CD4-positive, alpha-beta T cell treated with Interleukin-10 for 1 hour (primary cell): ENCODE measurements at regions not wholly inside any gene's neighbourhood (a gene's known extent, or its start where the extent isn't known, plus 50 kb on each side); places are given as distances from the start of the nearest gene placed in this dataset.

Experiments used
- DNase-seq: peaks from one replicate; pipeline ENCODE4 v3.0.0-alpha.2; 2020

- DNase-seq: no peak
Observed at GRCh38 chr12:58765653-58766512, 154.4 kb downstream of the LRIG3 start.

GRCh38 chr12:58766513-58766870, 153.8 kb downstream of the LRIG3 start:
- no peak for DNase-seq

DNA sequence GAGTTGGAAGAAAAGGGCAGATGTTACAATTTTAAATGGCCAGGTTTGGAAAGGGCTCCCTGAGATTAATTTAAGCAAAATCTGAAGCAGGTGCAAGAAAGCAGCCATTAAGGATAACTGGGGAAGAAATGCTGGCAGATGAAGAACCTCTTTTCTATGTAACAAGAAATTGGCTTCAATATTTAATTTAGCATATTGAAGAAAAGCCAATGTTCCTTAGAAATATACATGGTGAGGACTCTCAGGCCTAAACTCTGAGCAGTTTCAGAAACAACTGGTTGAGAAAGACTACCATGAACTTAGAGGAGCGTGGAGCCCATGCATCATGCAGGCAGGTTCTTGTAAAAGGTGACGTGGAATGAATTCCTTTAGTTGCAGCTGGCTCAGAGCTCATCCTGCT, 152.8 kb downstream of the LRIG3 start:
- no peak for DNase-seq

DNA sequence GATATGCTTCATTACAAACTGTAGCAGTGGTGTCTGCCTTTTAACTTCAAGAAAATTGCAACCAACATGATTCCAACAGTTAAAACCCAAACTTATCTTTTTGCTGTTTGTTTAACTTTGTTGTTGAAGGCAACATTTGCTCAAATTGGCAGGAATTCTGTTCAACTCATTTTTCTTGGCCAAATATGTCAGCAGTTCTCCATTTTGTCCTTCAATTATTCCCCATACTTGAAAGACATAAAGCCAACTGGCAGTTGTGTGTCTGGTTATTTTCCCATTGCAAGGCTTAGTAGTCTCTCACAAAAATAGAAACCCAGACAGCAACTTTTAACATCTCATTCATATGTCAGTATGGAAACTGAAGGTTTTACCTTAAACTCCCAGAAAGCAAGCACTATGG, 146.3 kb downstream of the LRIG3 start:
- no peak for DNase-seq

- DNase-seq: no peak
Observed at GRCh38 chr12:58774731-58775130, 145.6 kb downstream of the LRIG3 start.

DNA sequence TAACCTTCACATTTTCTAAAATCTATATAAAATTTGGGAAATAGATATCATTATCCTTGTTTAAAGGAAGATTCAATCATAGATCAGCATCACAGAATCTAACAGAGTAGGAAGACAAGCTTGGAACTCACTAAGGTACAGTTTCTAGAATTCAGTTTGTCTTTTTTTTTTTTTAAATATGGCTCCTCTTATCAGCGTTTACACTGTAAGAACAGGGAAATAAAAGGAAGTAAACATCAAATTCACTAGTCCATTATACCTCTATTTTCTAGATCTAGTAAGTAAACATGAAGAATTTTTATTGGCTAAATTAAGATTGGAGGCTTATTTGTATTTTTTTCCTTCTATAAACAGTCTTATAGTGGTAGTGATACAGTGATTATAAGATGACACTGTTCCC, 144.9 kb downstream of the LRIG3 start:
- no peak for DNase-seq

- DNase-seq: no peak
Observed at GRCh38 chr12:58776144-58776543, 144.2 kb downstream of the LRIG3 start.

DNA sequence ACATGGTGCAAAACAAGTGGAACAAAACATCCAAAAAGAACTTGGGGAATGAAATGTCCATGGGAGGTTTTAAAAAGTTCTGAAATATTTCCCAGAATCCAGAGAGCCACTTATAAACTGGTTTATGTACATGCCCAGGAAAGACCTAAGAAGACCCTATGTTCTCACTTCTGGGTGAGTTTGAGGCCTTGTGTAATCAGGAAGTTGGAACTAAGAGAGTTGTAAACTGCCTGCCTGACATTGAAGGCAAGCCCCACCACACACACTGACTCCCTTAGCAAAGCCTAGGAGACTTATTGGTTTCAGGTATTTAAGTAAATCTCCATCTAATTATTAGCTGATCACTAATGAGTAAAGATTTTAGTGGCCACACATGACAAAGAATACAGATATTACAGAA, 142.5 kb downstream of the LRIG3 start:
- DNase-seq: no peak

DNA sequence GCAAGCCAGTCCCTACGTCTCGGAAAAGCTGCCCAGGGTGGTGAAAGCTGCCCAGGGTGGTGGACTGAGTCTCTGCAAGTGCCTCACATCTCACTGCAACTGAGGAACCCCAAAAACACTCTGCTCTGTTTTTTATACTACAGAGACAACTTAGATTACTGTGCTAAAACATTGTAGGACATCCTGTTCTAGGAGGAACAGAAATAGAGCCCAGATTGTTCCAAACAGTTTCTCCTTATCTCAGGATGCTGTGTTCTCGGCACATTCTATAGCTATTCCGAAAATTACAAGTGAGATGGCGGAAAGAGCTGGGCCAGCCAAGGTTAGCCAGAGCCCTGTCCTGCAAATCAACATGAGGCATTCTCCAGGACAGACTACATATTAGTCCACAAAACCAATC, 138.7 kb downstream of the LRIG3 start:
- no peak for DNase-seq

- DNase-seq: no peak
Observed at GRCh38 chr12:58787021-58787760, 133.1 kb downstream of the LRIG3 start.

GRCh38 chr12:58794859-58795258, 125.4 kb downstream of the LRIG3 start:
- no peak for DNase-seq

DNA sequence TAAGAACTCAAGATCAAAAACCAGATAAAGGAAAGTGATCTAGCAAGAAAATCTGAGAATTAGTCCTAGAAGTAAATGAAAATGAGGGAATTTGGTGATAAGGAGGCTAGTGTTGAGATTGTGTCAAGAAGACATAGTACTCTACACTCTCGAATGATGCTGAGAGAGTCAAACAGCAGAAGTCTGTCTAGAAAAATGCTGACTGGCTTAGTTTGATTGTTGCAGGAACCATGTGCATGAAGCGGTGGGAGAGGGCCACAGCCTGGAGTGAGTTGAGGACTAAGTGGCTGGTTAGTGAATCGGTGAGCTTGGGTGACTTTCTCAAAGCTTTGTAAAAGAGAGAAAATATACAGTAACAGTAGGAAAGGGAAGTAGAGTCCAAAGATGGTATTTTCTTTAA, 124.5 kb downstream of the LRIG3 start:
- DNase-seq: no peak

DNA sequence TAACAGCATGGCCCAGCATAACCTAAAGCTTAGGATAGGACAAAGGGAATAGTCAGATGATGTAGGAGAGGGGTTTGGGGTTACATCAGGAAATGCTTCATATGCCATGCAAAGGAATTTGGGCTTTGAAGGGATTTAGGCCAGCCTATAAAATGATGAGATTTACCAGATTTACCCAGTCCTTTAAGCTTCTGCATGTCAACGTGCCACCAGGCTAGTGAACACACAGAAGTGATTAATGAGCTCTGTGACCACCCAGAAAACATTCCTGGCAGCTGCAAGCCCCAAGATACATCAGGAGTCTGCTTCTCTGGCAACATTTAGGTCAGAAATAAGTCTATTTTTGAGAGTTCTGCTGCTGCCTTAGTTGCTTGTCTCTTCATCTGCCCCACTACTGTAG, 118.3 kb downstream of the LRIG3 start:
- no peak for DNase-seq

GRCh38 chr12:58803908-58804307, 116.4 kb downstream of the LRIG3 start:
- no peak for DNase-seq

- DNase-seq: no peak
Observed at GRCh38 chr12:58804749-58805148, 115.6 kb downstream of the LRIG3 start.

- no peak for DNase-seq
Observed at GRCh38 chr12:58809064-58809607, 111.2 kb downstream of the LRIG3 start.

- no peak for DNase-seq
Observed at GRCh38 chr12:58811346-58811745, 109.0 kb downstream of the LRIG3 start.

- no peak for DNase-seq
Observed at GRCh38 chr12:58812214-58812613, 108.1 kb downstream of the LRIG3 start.

- DNase-seq: no peak
Observed at GRCh38 chr12:58814036-58814435, 106.3 kb downstream of the LRIG3 start.

DNA sequence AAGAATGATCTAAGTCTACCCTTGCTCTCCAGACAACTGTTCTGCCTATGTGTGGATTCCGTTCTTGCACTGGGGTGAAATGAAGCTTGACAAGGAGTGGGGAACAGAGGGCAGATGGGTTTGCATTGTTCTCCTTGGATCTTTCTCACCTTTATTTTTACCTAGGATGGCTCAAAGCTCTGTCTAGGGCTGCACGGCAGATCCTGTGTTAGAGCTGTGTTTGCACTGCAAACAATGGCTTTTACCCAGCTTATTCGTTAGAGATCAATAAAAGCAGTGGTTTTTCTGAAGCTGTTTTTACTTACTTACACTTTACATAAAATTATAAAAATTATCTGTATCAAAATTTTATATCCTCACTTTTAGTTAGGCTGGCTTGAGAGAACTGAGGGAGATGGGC, 105.1 kb downstream of the LRIG3 start:
- DNase-seq: no peak

DNA sequence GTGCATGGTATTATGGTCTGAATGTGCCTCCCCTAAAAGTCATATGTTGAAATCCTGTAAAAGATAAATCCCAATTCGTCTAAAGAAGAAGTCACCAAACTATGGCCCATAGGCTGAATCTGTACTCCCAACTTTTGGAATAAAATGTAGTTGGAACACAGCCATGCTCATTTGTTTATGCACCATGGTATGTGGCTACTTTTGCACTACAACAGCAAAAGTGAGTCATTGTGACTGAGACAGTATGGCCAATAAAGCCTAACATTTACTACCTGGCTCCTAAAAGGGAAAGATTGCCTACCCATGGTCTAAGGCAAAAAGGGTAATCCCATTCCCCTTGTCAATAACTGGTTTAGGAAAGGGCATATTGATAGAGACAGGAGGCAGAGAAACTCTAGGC, 101.8 kb downstream of the LRIG3 start:
- no peak for DNase-seq

DNA sequence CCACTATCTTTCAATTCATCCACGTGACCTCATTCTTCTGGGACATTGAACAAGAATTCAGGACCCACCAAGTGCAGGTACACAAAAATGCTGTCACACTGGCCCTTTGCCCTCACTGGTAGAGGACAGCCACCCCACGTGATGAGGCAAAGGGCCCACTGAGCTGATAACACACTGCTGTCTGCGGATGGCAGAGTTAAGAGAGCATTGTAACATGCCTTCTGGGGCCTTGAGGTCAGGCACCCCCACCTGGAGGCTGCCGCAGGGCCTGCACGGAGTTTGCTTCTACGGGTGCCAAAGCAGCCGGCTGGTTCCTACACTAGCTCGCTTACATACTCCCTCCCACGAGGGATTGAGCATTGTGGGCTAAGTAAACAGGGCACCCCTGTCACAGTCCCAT, 101.0 kb downstream of the LRIG3 start:
- DNase-seq: no peak

- DNase-seq: no peak
Observed at GRCh38 chr12:58819985-58820384, 100.3 kb downstream of the LRIG3 start.
